B cell (primary cell): ENCODE measurements at regions not wholly inside any gene's neighbourhood (a gene's known extent, or its start where the extent isn't known, plus 50 kb on each side); places are given as distances from the start of the nearest gene placed in this dataset.

Experiments used
- EZH2 ChIP-seq: IDR thresholded peaks from 2 replicates; pipeline ENCODE4 v1.6.1; 2012; ENCODE audit warnings: borderline replicate concordance, low read depth, mild to moderate bottlenecking, moderate library complexity, low read length; ENCODE audit not compliant: insufficient read depth, poor library complexity, severe bottlenecking
- TF ChIP-seq, protein P1 (sequence below): fragments of 200-600 bp; IDR thresholded peaks from one replicate; pipeline ENCODE4 v1.8.0; 2022; ENCODE audit warnings: antibody characterized with exemption, mild to moderate bottlenecking

DNA sequence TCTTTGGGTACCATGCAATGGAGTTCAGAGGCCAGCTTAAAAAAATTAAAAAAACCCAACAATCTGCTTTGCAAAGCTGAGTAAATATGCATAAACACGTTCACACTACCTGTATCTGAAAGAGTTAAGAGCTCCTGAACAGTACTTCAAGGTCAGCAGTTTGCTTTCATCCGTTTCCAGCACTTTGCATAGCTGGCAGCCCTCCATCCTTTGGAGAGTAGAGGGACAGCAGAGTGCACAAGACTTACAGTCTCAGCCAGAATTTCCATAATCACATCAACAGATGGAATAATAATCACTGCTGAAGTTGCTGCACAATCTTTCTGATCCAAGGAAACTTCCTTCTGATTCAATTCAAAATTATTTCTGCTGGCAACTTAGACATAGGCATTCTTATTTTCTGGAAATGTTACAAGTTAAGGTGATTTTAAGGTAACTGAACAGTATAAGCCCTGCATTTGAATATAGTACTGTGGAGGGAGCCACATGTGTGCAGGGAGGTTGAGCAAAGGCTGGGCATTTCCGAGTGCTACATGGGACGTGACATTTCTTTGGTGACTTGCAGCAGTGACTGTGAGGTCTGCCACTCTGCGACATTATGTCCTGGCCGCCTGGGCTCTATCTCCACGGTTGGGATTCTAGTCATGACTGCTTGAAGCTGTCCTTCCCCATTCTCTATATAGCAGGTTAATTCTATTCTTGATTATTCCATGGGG lies 73.5 kb upstream of the EMCN start:
- TF ChIP-seq, protein P1, sequence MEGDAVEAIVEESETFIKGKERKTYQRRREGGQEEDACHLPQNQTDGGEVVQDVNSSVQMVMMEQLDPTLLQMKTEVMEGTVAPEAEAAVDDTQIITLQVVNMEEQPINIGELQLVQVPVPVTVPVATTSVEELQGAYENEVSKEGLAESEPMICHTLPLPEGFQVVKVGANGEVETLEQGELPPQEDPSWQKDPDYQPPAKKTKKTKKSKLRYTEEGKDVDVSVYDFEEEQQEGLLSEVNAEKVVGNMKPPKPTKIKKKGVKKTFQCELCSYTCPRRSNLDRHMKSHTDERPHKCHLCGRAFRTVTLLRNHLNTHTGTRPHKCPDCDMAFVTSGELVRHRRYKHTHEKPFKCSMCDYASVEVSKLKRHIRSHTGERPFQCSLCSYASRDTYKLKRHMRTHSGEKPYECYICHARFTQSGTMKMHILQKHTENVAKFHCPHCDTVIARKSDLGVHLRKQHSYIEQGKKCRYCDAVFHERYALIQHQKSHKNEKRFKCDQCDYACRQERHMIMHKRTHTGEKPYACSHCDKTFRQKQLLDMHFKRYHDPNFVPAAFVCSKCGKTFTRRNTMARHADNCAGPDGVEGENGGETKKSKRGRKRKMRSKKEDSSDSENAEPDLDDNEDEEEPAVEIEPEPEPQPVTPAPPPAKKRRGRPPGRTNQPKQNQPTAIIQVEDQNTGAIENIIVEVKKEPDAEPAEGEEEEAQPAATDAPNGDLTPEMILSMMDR = no peak
- TF ChIP-seq EZH2 = no peak
